K562 (cell line): ENCODE measurements at regions not wholly inside any gene's neighbourhood (a gene's known extent, or its start where the extent isn't known, plus 50 kb on each side); places are given as distances from the start of the nearest gene placed in this dataset.
A peak's percentile ranks its signal among the peaks of the same experiment; 100 is the strongest.

Experiments used
- ATAC-seq: fragments of 200-7000 bp; cut with Tn5 transposase; 3 replicates; pipeline ENCODE4 v1.9.1; 2020; ENCODE audit warnings: moderate library complexity
- BruUV-seq: library from RNA; stranded (reverse); fragments of 400-500 nt; replicated peaks from 2 replicates; lab custom pipeline; 2021; lab: Mats Ljungman, UMichigan
- CTCF ChIA-PET: fragments of 300-600 bp; formaldehyde crosslinking; extraction: SDS; loops from one replicate; lab custom pipeline; 2021; ENCODE audit warnings: low intra/inter-chr PET ratio; lab: Yijun Ruan, JAX
- POLR2A ChIA-PET: fragments of 300-600, 350-650 bp; sonication (Branson Sonifier 250); formaldehyde crosslinking; extraction: SDS; loops from one replicate; lab custom pipeline; 2021; ENCODE audit warnings: antibody characterized with exemption, inconsistent platforms; lab: Yijun Ruan, JAX
- DNase-seq, 4 experiments: peaks; one replicate each; pipeline versions ENCODE4 v3.0.0 to v3.0.0-alpha.2; 2011 to 2018; ENCODE audit warnings: low spot score in 3 of 4, mixed read lengths in 3 of 4; ENCODE audit errors: extremely low read depth in 1 of 4
- FAIRE-seq: peaks from 2 replicates; lab custom pipeline; 2011; peaks lifted over from hg19 to GRCh38; lab: Jason Lieb, UNC
- H2AFZ ChIP-seq: 2 replicates; pipeline ENCODE4 v1.6.0; 2011; ENCODE audit warnings: low read depth, low read length, control low read depth, inconsistent platforms
- H3K27ac ChIP-seq: fragments of 200-600 bp; 3 replicates; pipeline ENCODE4 v1.8.0; 2011; ENCODE audit warnings: low read depth, mild to moderate bottlenecking, control low read depth, inconsistent platforms, low read length, moderate library complexity, mixed read lengths; ENCODE audit errors: extremely low read depth
- H3K27me3 ChIP-seq, 2 experiments: fragments of 300-600 bp in 1 of 2; 2 replicates in 1 of 2; 3 replicates in 1 of 2; pipeline versions ENCODE4 v1.6.0 to v1.8.0; 2011; ENCODE audit warnings: inconsistent platforms in 2 of 2, low read length in 2 of 2, mild to moderate bottlenecking in 1 of 2, mixed read lengths in 1 of 2, moderate library complexity in 1 of 2; ENCODE audit not compliant: control insufficient read depth in 2 of 2, insufficient read depth in 2 of 2
- H3K36me3 ChIP-seq: fragments of 300-600 bp; 3 replicates; pipeline ENCODE4 v1.8.0; 2011; ENCODE audit warnings: mild to moderate bottlenecking, low read length, inconsistent platforms; ENCODE audit not compliant: control insufficient read depth, insufficient read depth
- H3K4me1 ChIP-seq, 2 experiments: fragments of 200-600 bp in 1 of 2; replicated peaks in 1 of 2; 2 replicates in 1 of 2; 3 replicates in 1 of 2; pipeline versions ENCODE4 v1.5.1 to v1.8.0; 2011; ENCODE audit warnings: inconsistent platforms in 2 of 2, low read length in 2 of 2, mild to moderate bottlenecking in 1 of 2, mixed read lengths in 1 of 2, moderate library complexity in 1 of 2; ENCODE audit not compliant: control insufficient read depth in 2 of 2, insufficient read depth in 2 of 2
- H3K4me2 ChIP-seq: 2 replicates; pipeline ENCODE4 v1.6.1; 2011; ENCODE audit warnings: low read length, control low read depth, inconsistent platforms, mixed read lengths; ENCODE audit not compliant: insufficient read depth
- H3K4me3 ChIP-seq: fragments of 200-600 bp; sonication (generic), shearing (Covaris generic); 2 replicates; pipeline ENCODE4 v1.5.1; 2016; ENCODE audit warnings: control low read depth, inconsistent platforms
- H3K79me2 ChIP-seq: fragments of 200-600 bp; 3 replicates; pipeline ENCODE4 v1.8.0; 2011; ENCODE audit warnings: low read length, inconsistent platforms; ENCODE audit not compliant: control insufficient read depth, insufficient read depth
- H3K9ac ChIP-seq, 2 experiments: 2 replicates each; pipeline versions ENCODE4 v1.6.0 to v1.6.1; 2011; ENCODE audit warnings: low read depth in 2 of 2, low read length in 2 of 2, control low read depth in 1 of 2, inconsistent platforms in 1 of 2, mild to moderate bottlenecking in 1 of 2, mixed read lengths in 1 of 2; ENCODE audit not compliant: insufficient read depth in 1 of 2
- H3K9me1 ChIP-seq: one replicate; pipeline ENCODE4 v1.6.0; 2011; ENCODE audit warnings: inconsistent platforms, mild to moderate bottlenecking, low read length, moderate library complexity; ENCODE audit not compliant: control insufficient read depth, insufficient read depth
- H3K9me3 ChIP-seq: replicated peaks from 2 replicates; pipeline ENCODE4 v1.5.1; 2011; ENCODE audit warnings: low read depth, low read length, inconsistent platforms; ENCODE audit not compliant: control insufficient read depth, insufficient read depth
- H4K20me1 ChIP-seq: replicated peaks from 2 replicates; pipeline ENCODE4 v1.6.1; 2011; ENCODE audit warnings: low read length, inconsistent platforms, mixed read lengths; ENCODE audit not compliant: control insufficient read depth, insufficient read depth
- E2F4 ChIP-seq: sonication (generic); formaldehyde crosslinking; IDR thresholded peaks from 2 replicates; pipeline ENCODE4 v1.8.0; 2022; ENCODE audit warnings: mild to moderate bottlenecking, low read depth, missing genetic modification reagents
- E4F1 ChIP-seq: fragments of 250-450 bp; sonication (Bioruptor Pico); IDR thresholded peaks from 2 replicates; pipeline ENCODE4 v1.5.0; 2021; ENCODE audit warnings: mild to moderate bottlenecking, borderline replicate concordance
- ZNF282 ChIP-seq: sonication (generic); formaldehyde crosslinking; IDR thresholded peaks from 2 replicates; pipeline ENCODE4 v1.8.1; 2023; ENCODE audit warnings: missing genetic modification reagents
- ZNF589 ChIP-seq: fragments of 200-800 bp; sonication (Bioruptor generic); IDR thresholded peaks from 2 replicates; pipeline ENCODE4 v1.6.1; 2016; ENCODE audit warnings: low read depth, missing genetic modification characterization, missing compliant biosample characterization
- WGBS: fragments of 100-300 bp; shearing (Covaris generic); methylation state at CpG from one replicate; pipeline ENCODE4 v1.1.6; 2016; ENCODE audit warnings: low coverage, mixed read lengths; ENCODE audit not compliant: insufficient coverage; ENCODE audit errors: missing lambda C conversion rate; 5-methylcytosine and 5-hydroxymethylcytosine counted together
- in situ Hi-C: fragments of 300-500 bp; cut with MboI; formaldehyde crosslinking; loops from 4 replicates; pipeline ENCODE4 v1.15.0; 2018; ENCODE audit warnings: inconsistent platforms, mixed read lengths
- intact Hi-C: fragments of 100-400 bp; cut with micrococcal nuclease; formaldehyde crosslinking; loops from 2 replicates; pipeline ENCODE4 v1.14.2; 2022
- TF ChIP-seq, protein P1 (sequence below), 3 experiments: fragments of 200-800 bp in 1 of 3; fragments of 250-450 bp in 1 of 3; fragments of 450-650 bp in 1 of 3; sonication (Bioruptor Pico) in 1 of 3; sonication (Bioruptor generic) in 1 of 3; formaldehyde crosslinking in 1 of 3; IDR thresholded peaks; 2 replicates each; pipeline versions ENCODE4 v1.6.1 to v1.8.0; 2016 to 2022; ENCODE audit warnings: mild to moderate bottlenecking in 2 of 3, missing genetic modification characterization in 2 of 3, missing compliant biosample characterization in 1 of 3, moderate library complexity in 1 of 3
- TF ChIP-seq, protein P2 (sequence below): IDR thresholded peaks from 2 replicates; pipeline ENCODE4 v1.6.1; 2012; ENCODE audit warnings: low read depth, low read length, improper control_type of control experiment, borderline replicate concordance

DNA sequence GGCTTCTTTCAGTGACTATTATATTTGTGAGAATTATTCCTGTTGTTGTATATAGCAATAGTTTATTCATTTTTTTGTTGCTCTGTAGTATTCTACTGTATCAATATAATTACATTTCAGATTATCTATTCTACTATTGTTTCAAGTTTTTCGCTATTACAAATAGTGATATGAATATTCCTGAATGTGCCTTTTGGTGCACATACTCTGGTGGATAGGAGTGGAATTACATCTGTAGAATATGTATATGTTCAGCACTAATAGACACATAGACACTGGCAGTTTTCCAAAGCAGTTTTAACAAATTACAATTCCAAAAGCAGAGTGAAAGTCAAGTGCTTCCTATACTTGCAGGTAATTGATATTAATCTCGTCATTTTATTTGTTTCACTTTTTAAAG, 696.2 kb upstream of the PRMT6 start:
- peak in 1 of 4 experiments; percentile 5 for DNase-seq
- POLR2A ChIA-PET: no interaction called here
- H3K4me2 ChIP-seq: no peak overlapping the region
- H3K9me1 ChIP-seq: no peaks in the 10 kb centered on the region
- no peak for ATAC-seq
- H2AFZ ChIP-seq: no peak overlapping the region
- CTCF ChIA-PET: no interaction called here
- no peaks in the 10 kb centered on the region for H3K4me1 ChIP-seq
- H3K79me2 ChIP-seq: no peaks in the 10 kb centered on the region
- H3K36me3 ChIP-seq: no peaks in the 10 kb centered on the region
- no peak overlapping the region for H3K9ac ChIP-seq
- in situ Hi-C loops (no loop called here), intact Hi-C loops (no loop called here)
- no peak overlapping the region for H3K27ac ChIP-seq
- no peak for FAIRE-seq
- H3K4me3 ChIP-seq: no peak overlapping the region
- WGBS: 0% methylated on average over 2 of the region's 2 CpGs
- H3K9me3 ChIP-seq: no peaks in the 10 kb centered on the region
- H3K27me3 ChIP-seq: no peaks in the 10 kb centered on the region
- BruUV-seq: no TSS peak
- TF ChIP-seq, protein P1, sequence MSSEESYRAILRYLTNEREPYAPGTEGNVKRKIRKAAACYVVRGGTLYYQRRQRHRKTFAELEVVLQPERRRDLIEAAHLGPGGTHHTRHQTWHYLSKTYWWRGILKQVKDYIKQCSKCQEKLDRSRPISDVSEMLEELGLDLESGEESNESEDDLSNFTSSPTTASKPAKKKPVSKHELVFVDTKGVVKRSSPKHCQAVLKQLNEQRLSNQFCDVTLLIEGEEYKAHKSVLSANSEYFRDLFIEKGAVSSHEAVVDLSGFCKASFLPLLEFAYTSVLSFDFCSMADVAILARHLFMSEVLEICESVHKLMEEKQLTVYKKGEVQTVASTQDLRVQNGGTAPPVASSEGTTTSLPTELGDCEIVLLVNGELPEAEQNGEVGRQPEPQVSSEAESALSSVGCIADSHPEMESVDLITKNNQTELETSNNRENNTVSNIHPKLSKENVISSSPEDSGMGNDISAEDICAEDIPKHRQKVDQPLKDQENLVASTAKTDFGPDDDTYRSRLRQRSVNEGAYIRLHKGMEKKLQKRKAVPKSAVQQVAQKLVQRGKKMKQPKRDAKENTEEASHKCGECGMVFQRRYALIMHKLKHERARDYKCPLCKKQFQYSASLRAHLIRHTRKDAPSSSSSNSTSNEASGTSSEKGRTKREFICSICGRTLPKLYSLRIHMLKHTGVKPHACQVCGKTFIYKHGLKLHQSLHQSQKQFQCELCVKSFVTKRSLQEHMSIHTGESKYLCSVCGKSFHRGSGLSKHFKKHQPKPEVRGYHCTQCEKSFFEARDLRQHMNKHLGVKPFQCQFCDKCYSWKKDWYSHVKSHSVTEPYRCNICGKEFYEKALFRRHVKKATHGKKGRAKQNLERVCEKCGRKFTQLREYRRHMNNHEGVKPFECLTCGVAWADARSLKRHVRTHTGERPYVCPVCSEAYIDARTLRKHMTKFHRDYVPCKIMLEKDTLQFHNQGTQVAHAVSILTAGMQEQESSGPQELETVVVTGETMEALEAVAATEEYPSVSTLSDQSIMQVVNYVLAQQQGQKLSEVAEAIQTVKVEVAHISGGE (CRISPR knock-in tag; IDR thresholded peaks at IDR 0.05): peak in 1 of 3 experiments; percentile 19; a peak in 1 of 6 replicates
- no peak for TF ChIP-seq ZNF589 (CRISPR knock-in tag)
- TF ChIP-seq E2F4 (CRISPR knock-in tag): no peak
- no peak for TF ChIP-seq E4F1
- TF ChIP-seq, protein P2, sequence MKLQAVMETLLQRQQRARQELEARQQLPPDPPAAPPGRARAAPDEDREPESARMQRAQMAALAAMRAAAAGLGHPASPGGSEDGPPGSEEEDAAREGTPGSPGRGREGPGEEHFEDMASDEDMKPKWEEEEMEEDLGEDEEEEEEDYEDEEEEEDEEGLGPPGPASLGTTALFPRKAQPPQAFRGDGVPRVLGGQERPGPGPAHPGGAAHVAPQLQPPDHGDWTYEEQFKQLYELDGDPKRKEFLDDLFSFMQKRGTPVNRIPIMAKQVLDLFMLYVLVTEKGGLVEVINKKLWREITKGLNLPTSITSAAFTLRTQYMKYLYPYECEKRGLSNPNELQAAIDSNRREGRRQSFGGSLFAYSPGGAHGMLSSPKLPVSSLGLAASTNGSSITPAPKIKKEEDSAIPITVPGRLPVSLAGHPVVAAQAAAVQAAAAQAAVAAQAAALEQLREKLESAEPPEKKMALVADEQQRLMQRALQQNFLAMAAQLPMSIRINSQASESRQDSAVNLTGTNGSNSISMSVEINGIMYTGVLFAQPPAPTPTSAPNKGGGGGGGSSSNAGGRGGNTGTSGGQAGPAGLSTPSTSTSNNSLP: no peak
- no peak for TF ChIP-seq ZNF282
- TF ChIP-seq, all 486 proteins: peak for 1
- no peaks in the 10 kb centered on the region for H4K20me1 ChIP-seq
